ENCODE measurements at regions not wholly inside any gene's neighbourhood (a gene's known extent, or its start where the extent isn't known, plus 50 kb on each side); places are given as distances from the start of the nearest gene placed in this dataset.

- no peak for TF ChIP-seq ZNF274 (IDR thresholded peaks at IDR 0.05; ENCODE audit: low read depth, low read length)
- TF ChIP-seq YY1 (IDR thresholded peaks at IDR 0.05; ENCODE audit: insufficient read depth, insufficient read length), result no peak
- TF ChIP-seq SUZ12 (IDR thresholded peaks at IDR 0.05; ENCODE audit: extremely low read depth, insufficient read depth, insufficient read length), result no peak
Measured at GRCh38 chr7:155167706-155168365, 97.7 kb downstream of the HTR5A start.
